HG02938 (cell line): ENCODE measurements at regions not wholly inside any gene's neighbourhood (a gene's known extent, or its start where the extent isn't known, plus 50 kb on each side); places are given as distances from the start of the nearest gene placed in this dataset.

Experiments used
- ATAC-seq: cut with Tn5 transposase; IDR thresholded peaks from one replicate; pipeline ENCODE4 v1.9.1; 2021; ENCODE audit warnings: mild to moderate bottlenecking, moderate library complexity; ENCODE audit not compliant: unreplicated experiment

- ATAC-seq = no peak
Measured at GRCh38 chr4:176504118-176504517, 184.4 kb downstream of the SPCS3 start.

GRCh38 chr4:176507845-176508533 lies 188.2 kb downstream of the SPCS3 start:
- no peak for ATAC-seq

GRCh38 chr4:176508780-176509331 lies 189.1 kb downstream of the SPCS3 start:
- ATAC-seq = no peak

- ATAC-seq = no peak
Measured at GRCh38 chr4:176525576-176525975, 205.8 kb downstream of the SPCS3 start.

GRCh38 chr4:176526704-176527103 lies 206.9 kb downstream of the SPCS3 start:
- no peak for ATAC-seq

GRCh38 chr4:176529574-176529973 lies 209.8 kb downstream of the SPCS3 start:
- ATAC-seq = no peak

GRCh38 chr4:176533159-176533558 lies 213.4 kb downstream of the SPCS3 start:
- ATAC-seq = no peak

- ATAC-seq = no peak
Measured at GRCh38 chr4:176534566-176534965, 214.8 kb downstream of the SPCS3 start.

GRCh38 chr4:176538217-176538925 lies 218.6 kb downstream of the SPCS3 start:
- ATAC-seq = no peak

GRCh38 chr4:176539091-176539784 lies 219.5 kb downstream of the SPCS3 start:
- ATAC-seq = no peak

GRCh38 chr4:176539785-176540175 lies 220.0 kb downstream of the SPCS3 start:
- ATAC-seq = no peak

GRCh38 chr4:176540814-176541213 lies 221.0 kb downstream of the SPCS3 start:
- no peak for ATAC-seq

- no peak for ATAC-seq
Measured at GRCh38 chr4:176545872-176546271, 226.1 kb downstream of the SPCS3 start.

GRCh38 chr4:176546975-176547374 lies 227.2 kb downstream of the SPCS3 start:
- ATAC-seq = no peak

- ATAC-seq = no peak
Measured at GRCh38 chr4:176548571-176548970, 228.8 kb downstream of the SPCS3 start.

- no peak for ATAC-seq
Measured at GRCh38 chr4:176549161-176549865, 229.5 kb downstream of the SPCS3 start.

- ATAC-seq = no peak
Measured at GRCh38 chr4:176558661-176559060, 234.1 kb downstream of the VEGFC start.

GRCh38 chr4:176561368-176561767 lies 231.4 kb downstream of the VEGFC start:
- ATAC-seq = no peak

GRCh38 chr4:176563591-176563990 lies 229.1 kb downstream of the VEGFC start:
- ATAC-seq = no peak

- no peak for ATAC-seq
Measured at GRCh38 chr4:176565049-176565448, 227.7 kb downstream of the VEGFC start.

GRCh38 chr4:176566769-176567168 lies 226.0 kb downstream of the VEGFC start:
- ATAC-seq = no peak
